ENCODE measurements at regions not wholly inside any gene's neighbourhood (a gene's known extent, or its start where the extent isn't known, plus 50 kb on each side); places are given as distances from the start of the nearest gene placed in this dataset.

- no peak for DNase-seq
Observed at GRCh38 chr2:145329971-145330370, 810.1 kb upstream of the ZEB2 start.

GRCh38 chr2:145325485-145325884, 805.6 kb upstream of the ZEB2 start:
- DNase-seq: no peak

- DNase-seq: no peak
Observed at GRCh38 chr2:145324748-145325147, 804.8 kb upstream of the ZEB2 start.

- no peak for DNase-seq
Observed at GRCh38 chr2:145323512-145323911, 803.6 kb upstream of the ZEB2 start.

- DNase-seq: no peak
Observed at GRCh38 chr2:145321344-145321743, 801.4 kb upstream of the ZEB2 start.

- no peak for DNase-seq
Observed at GRCh38 chr2:145316496-145316895, 796.6 kb upstream of the ZEB2 start.

- DNase-seq: no peak
Observed at GRCh38 chr2:145315053-145315452, 795.1 kb upstream of the ZEB2 start.

- no peak for DNase-seq
Observed at GRCh38 chr2:145314119-145314633, 794.3 kb upstream of the ZEB2 start.

GRCh38 chr2:145305889-145306288, 786.0 kb upstream of the ZEB2 start:
- no peak for DNase-seq

- DNase-seq: no peak
Observed at GRCh38 chr2:145304501-145304900, 784.6 kb upstream of the ZEB2 start.

GRCh38 chr2:145303536-145303935, 783.6 kb upstream of the ZEB2 start:
- DNase-seq: no peak

GRCh38 chr2:145302886-145303285, 783.0 kb upstream of the ZEB2 start:
- no peak for DNase-seq

GRCh38 chr2:145302451-145302850, 782.5 kb upstream of the ZEB2 start:
- DNase-seq: no peak

- no peak for DNase-seq
Observed at GRCh38 chr2:145299368-145299767, 779.4 kb upstream of the ZEB2 start.

GRCh38 chr2:145292166-145292565, 772.2 kb upstream of the ZEB2 start:
- no peak for DNase-seq

GRCh38 chr2:145290986-145291385, 771.1 kb upstream of the ZEB2 start:
- no peak for DNase-seq

GRCh38 chr2:145289946-145290345, 770.0 kb upstream of the ZEB2 start:
- no peak for DNase-seq

- no peak for DNase-seq
Observed at GRCh38 chr2:145288650-145289496, 769.0 kb upstream of the ZEB2 start.

GRCh38 chr2:145287736-145288135, 767.8 kb upstream of the ZEB2 start:
- DNase-seq: no peak

- no peak for DNase-seq
Observed at GRCh38 chr2:145286716-145287275, 766.9 kb upstream of the ZEB2 start.

GRCh38 chr2:145284551-145284950, 764.6 kb upstream of the ZEB2 start:
- DNase-seq: no peak

GRCh38 chr2:145283131-145283530, 763.2 kb upstream of the ZEB2 start:
- DNase-seq: no peak

- no peak for DNase-seq
Observed at GRCh38 chr2:145277922-145278321, 758.0 kb upstream of the ZEB2 start.

GRCh38 chr2:145273840-145274239, 753.9 kb upstream of the ZEB2 start:
- DNase-seq: no peak
